ENCODE measurements at regions not wholly inside any gene's neighbourhood (a gene's known extent, or its start where the extent isn't known, plus 50 kb on each side); places are given as distances from the start of the nearest gene placed in this dataset.
"Not testable (repeated sequence)": the region's sequence is repeated elsewhere in the genome, so short reads cannot be mapped to it uniquely, and the experiment has no call there.

DNA sequence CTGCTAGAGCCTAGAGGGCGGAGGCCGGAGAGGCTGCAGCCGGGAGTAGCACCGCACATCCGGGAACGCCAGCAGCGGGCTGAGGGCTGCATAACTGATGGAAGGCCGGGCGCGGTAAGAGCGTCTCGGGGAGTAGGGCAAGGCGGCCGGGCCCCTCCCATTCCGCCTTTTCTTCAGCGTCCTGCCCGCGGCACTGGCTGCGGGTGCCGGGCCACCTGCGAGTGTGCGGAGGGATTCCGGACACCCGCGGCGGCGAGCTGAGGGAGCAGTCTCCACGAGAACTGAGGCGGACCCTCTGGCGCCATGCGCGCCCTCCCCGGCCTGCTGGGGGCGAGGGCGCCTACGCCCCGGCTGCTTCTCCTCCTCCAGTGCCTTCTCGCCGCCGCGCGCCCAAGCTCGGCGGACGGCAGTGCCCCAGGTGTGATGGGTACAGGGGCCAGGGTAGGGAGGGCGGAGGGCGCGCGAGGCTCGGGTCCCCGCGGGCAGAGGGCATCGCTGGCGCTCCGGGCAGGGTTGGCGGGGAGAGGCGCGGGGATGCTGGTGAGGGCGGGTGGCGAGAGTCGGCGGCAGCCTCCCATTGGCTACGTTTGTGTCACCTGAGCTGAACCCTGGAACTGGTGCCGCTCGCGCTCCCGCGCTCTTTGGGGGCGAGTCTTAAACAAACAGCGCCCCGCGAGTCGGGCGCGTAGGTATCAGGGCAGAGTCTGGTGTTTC, 334.4 kb downstream of the SRGAP2C start:
- peak in 54 of 56 donors; percentile 14 to 87 (median 65) for DNase-seq

- DNase-seq: not testable (repeated sequence)
Observed at GRCh38 chr1:121519756-121520286, 335.0 kb downstream of the SRGAP2C start.

DNA sequence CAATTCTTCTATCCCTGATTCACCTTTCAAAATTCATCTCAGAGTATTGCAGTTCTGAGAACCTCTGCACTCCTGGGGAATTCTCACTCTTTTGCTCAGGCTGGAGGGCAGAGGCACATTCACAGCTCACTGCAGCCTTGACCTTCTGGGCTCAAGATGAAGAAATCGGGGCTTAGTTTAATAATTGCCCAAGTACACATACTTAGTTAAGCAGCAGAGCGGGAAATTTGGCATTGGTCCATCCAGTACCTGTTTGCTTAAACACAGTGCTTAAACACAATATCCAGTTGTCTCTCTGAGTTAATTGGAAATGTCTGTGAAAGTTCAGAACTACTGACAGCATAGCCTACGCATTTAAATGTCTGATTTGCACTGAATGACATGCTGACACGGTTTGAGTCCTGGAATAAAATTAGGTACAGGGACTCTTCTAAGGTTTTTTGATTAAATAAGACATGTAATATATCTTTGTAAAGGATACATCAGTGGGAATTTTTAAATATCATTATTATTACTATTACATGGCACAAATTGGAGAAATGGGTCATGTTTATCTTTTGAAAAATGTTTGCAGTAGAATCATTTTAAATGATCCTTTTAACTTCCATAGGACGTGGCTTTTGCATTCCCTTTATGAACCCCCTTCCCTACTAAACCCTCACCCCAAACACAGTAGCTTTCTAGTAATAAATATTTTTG, 337.4 kb downstream of the SRGAP2C start:
- no peak for DNase-seq

DNA sequence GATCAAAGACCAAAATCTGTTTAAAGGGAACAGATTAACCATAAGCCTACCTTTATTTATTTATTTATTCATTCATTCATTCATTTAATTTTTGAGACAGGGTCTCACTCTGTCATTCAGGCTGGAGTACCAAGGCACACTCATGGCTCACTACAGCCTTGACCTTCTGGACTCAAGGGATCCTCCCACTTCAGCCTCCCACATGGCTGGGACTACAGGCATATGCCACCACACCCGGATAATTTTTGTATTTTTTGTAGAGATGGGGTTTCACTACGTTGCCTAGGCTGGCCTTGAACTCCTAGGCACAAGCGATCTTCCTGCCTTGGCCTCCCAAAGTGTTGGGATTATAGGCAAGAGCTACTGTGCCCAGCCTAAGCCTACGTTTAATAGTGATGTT, 338.3 kb downstream of the SRGAP2C start:
- DNase-seq: not testable (repeated sequence)

DNA sequence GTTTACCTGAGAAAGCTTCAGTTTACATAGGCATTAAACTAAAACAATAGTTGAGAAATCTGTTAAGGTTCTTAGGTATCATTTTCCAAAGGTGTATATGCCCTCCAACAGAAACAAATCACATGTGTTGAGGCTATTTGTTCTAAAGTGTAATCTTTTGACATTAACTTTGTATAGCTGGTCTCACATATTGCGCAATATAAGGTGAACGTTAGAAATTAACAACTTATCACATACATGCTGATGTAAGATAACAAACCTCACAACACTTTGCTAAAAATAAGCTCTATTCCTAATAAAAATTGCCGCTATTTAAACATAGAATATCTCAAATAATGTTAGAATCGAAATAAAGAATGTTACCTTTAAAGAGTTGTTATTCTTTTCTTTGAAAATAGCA, 340.6 kb downstream of the SRGAP2C start:
- DNase-seq: no peak

GRCh38 chr1:121528958-121529357, 344.2 kb downstream of the SRGAP2C start:
- not testable (repeated sequence) for DNase-seq

DNA sequence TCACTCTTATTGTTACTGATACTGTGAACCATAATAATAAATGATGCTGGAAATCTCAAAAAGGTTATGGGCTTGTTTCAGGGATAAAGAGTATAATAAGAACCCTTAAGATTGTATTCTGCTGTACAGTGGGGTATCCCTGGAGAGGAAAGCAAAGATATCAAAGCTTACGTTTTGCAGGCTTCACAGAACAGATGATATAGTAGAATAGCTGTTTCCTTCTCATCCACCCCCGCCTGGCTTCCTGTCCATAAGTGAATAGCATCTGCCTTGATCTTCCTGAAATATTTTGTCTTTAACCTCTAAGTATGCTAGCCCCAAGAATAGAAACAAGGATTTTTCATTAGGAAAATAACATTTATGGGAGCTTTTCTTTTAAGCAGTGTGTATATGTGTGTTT, 345.3 kb downstream of the SRGAP2C start:
- DNase-seq: not testable (repeated sequence)

- not testable (repeated sequence) for DNase-seq
Observed at GRCh38 chr1:121531747-121532146, 347.0 kb downstream of the SRGAP2C start.

DNA sequence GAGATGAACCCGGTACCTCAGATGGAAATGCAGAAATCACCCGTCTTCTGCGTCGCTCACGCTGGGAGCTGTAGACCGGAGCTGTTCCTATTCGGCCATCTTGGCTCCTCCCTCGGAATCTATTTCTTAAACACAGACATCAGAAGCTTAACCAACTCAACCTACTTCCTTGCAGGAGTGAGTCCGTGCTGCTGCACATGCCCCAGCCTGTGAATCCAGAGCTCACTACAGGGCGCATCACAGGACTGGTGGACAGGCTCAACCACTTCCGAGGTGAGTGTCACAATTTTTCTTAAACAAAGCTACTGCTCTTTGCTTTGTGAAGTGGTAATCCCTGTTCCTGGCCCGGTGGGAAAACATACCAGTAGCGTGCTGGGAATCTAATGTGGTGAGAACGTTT, 353.4 kb downstream of the SRGAP2C start:
- not testable (repeated sequence) for DNase-seq

GRCh38 chr1:121538943-121539575, 354.3 kb downstream of the SRGAP2C start:
- DNase-seq: no peak

- not testable (repeated sequence) for DNase-seq
Observed at GRCh38 chr1:121543988-121544387, 359.2 kb downstream of the SRGAP2C start.

DNA sequence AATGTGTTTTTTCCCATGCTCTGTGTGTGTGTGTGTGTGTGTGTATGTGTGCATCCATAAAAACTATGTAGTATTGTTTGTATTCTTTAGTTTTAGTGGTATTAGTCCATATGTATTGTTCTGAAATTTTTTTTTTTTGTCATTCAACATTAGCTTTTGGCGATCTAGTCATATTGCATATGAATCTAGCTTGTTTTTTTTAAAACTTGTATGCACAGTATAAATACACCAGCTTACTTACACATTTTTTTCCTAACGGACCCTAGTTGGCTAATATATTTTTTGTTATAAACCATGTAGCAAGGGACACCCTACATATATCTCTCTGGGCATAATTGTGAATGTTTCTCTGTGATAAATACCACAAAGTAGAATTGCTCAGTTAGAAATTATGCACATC, 359.7 kb downstream of the SRGAP2C start:
- DNase-seq: no peak

DNA sequence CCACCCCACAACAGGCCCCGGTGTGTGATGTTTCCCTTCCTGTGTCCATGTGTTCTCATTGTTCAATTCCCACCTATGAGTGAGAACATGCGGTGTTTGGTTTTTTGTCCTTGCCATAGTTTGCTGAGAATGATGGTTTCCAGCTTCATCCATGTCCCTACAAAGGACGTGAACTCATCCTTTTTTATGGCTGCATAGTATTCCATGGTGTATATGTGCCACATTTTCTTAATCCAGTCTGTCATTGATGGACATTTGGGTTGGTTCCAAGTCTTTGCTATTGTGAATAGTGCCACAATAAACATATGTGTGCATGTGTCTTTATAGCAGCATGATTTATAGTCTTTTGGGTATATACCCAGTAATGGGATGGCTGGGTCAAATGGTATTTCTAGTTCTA, 361.1 kb downstream of the SRGAP2C start:
- not testable (repeated sequence) for DNase-seq

DNA sequence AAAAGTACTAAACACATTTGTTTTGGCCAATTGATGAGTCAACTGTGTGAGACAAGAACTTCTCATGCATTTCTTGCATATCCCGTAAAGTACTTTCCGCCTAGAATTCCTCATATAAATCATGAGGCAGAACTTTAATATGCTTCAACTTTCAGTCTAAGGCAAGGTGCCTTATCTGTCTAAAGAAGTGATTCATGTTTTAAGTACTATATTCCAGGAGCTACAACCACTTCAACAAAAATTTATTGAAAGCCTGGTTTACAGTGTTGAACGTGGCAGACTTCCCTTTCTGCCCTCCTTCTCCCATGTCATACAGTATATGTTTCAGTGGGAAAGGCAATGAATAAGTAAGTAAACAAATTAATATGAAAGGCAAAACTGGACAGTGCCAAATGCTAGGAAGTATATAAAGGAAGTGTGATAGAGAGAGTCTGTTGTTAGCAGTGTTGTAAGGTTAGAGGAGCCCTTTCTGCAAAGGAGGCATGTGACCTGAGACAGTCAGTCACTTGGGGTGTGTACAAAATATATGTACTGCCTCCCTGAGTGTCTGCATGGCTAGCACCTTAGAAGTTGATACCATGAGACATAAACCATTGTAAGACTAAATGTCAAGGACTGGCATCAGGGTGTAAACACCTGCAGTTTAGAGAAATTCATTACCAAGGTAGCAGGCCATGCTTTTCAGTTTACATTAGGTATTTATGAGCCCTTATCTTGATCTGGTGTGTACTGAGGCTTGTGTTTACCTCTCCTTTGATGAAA, 362.2 kb downstream of the SRGAP2C start:
- DNase-seq: no peak

GRCh38 chr1:121547726-121548125, 363.0 kb downstream of the SRGAP2C start:
- DNase-seq: not testable (repeated sequence)

DNA sequence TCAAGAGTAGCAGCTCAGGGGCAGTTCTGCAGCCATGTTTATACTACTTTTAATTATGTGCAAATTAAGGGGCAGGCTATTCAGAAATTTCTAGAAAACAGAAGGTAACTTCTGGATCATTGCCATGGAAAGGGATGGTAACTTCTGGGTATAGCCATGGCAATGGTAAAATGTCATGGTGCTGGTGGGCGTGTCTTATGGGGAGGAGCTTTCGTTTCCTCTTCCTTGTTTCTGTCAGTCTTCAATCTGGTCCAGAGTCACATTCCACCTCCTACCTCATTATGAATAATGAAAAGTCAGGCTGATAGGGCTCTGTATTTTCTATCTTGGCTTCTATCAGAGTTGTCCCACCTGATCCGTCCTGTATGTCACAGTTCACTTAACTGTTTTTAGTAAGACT, 366.0 kb downstream of the SRGAP2C start:
- not testable (repeated sequence) for DNase-seq

- not testable (repeated sequence) for DNase-seq
Observed at GRCh38 chr1:121551491-121551890, 366.7 kb downstream of the SRGAP2C start.

GRCh38 chr1:121556560-121556959, 371.8 kb downstream of the SRGAP2C start:
- not testable (repeated sequence) for DNase-seq

DNA sequence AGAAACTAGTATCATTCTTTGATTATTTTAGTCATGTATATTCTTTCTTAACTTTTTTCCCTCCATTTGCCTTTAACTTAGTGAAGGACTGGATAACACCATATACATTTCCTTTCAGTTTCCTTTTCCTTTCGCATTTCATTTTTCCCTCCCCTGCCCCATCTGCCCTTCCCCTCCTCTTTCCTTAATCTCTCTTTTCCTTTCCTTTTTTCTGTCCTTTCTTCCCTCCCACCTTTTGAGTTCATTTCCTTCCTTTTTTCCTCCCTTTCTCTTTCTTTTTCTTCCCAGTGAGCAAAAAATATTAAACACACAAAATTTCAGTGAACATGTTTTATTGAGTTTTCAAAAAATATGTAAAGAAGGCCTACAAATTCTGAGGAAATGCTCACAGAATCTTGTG, 373.3 kb downstream of the SRGAP2C start:
- not testable (repeated sequence) for DNase-seq

DNA sequence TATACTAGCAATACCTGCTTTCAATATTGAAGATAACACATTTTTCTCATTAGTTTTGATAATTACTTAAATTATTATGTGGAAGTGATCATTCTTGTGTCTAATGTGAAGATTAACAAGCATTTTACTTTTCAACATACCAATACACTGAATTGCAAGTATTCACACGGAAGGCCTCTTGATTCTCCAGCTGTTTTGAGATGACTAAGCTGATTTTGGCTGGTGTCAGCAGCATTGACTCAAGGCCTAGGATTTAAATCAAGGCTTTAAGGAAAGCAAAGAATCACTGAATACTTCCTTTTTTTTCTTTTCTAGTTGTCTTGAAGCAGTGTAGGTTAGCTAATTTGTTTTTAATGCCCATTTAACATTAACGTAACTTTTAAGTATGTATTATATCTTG, 373.7 kb downstream of the SRGAP2C start:
- peak in 1 of 56 donors; percentile 1 for DNase-seq

- DNase-seq: no peak
Observed at GRCh38 chr1:121566346-121566745, 381.6 kb downstream of the SRGAP2C start.
